Activated T-helper 1 cell treated with Interleukin-2 at 50 U/mL for 16 hours (primary cell): ENCODE measurements at regions not wholly inside any gene's neighbourhood (a gene's known extent, or its start where the extent isn't known, plus 50 kb on each side); places are given as distances from the start of the nearest gene placed in this dataset.
"Not testable (repeated sequence)": the region's sequence is repeated elsewhere in the genome, so short reads cannot be mapped to it uniquely, and the experiment has no call there.

ENCODE experiments used
- DNase-seq: peaks from one replicate; pipeline ENCODE4 v3.0.0-alpha.2; 2020; ENCODE audit warnings: low read depth

GRCh38 chr16:51851111-51851510 is 695.8 kb downstream of the TOX3 start:
- no peak for DNase-seq

GRCh38 chr16:51849715-51850114 is 697.2 kb downstream of the TOX3 start:
- DNase-seq = no peak

GRCh38 chr16:51845586-51846305 is 694.7 kb upstream of the SALL1 start:
- DNase-seq = no peak

GRCh38 chr16:51839727-51840462 is 688.8 kb upstream of the SALL1 start:
- no peak for DNase-seq

GRCh38 chr16:51834794-51835193 is 683.7 kb upstream of the SALL1 start:
- no peak for DNase-seq

- DNase-seq = no peak
Measured at GRCh38 chr16:51834133-51834532, 683.1 kb upstream of the SALL1 start.

GRCh38 chr16:51831595-51832367 is 680.7 kb upstream of the SALL1 start:
- DNase-seq = no peak

- not testable (repeated sequence) for DNase-seq
Measured at GRCh38 chr16:51831034-51831433, 680.0 kb upstream of the SALL1 start.

- DNase-seq = no peak
Measured at GRCh38 chr16:51825779-51826178, 674.7 kb upstream of the SALL1 start.

GRCh38 chr16:51822471-51822870 is 671.4 kb upstream of the SALL1 start:
- no peak for DNase-seq

- no peak for DNase-seq
Measured at GRCh38 chr16:51821527-51821926, 670.5 kb upstream of the SALL1 start.

- no peak for DNase-seq
Measured at GRCh38 chr16:51820176-51820575, 669.1 kb upstream of the SALL1 start.

- DNase-seq = no peak
Measured at GRCh38 chr16:51818342-51818944, 667.4 kb upstream of the SALL1 start.

GRCh38 chr16:51816929-51817328 is 665.9 kb upstream of the SALL1 start:
- DNase-seq = no peak

- no peak for DNase-seq
Measured at GRCh38 chr16:51815523-51815922, 664.5 kb upstream of the SALL1 start.

- no peak for DNase-seq
Measured at GRCh38 chr16:51814617-51815016, 663.5 kb upstream of the SALL1 start.

- no peak for DNase-seq
Measured at GRCh38 chr16:51813609-51814008, 662.5 kb upstream of the SALL1 start.

GRCh38 chr16:51812945-51813344 is 661.9 kb upstream of the SALL1 start:
- no peak for DNase-seq

GRCh38 chr16:51807551-51807950 is 656.5 kb upstream of the SALL1 start:
- DNase-seq = no peak

GRCh38 chr16:51801635-51802034 is 650.6 kb upstream of the SALL1 start:
- no peak for DNase-seq

- no peak for DNase-seq
Measured at GRCh38 chr16:51797669-51798259, 646.7 kb upstream of the SALL1 start.

- DNase-seq = no peak
Measured at GRCh38 chr16:51779240-51779639, 628.2 kb upstream of the SALL1 start.
